ENCODE measurements at regions not wholly inside any gene's neighbourhood (a gene's known extent, or its start where the extent isn't known, plus 50 kb on each side); places are given as distances from the start of the nearest gene placed in this dataset.

DNA sequence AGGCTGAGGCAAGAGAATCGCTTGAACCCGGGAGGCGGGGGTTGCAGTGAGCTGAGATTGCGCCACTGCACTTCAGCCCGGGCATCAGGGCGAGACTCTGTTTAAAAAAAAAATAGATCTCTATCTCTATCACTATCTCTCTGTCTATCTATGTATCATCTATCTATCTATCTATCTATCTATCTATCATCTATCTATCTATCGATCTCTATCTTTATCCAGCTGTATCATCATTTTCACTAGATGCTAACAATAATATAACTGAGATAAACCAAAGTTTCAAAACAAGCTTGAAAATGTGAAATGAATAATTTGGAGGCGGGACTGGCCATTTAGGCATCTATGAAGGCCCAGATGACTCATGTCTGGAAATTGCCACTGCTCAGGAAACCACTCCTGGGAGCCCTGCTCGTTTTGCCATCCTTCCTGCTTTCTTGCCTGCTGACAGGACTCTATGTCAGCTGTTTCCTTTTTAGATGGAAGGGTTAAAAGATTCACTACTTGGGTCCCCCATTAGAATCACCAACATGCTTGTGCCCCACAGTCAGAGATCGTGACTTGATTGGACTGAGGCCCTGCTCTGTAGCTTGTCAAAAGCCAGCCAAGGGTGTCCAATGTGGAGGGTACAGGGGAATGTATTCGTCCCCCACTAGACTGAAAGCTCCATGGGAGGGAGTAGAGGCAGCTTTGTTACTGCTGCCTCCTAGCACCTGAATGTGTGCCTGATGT, 61.7 kb downstream of the UTRN start:
- TF ChIP-seq EP300 (IDR thresholded peaks at IDR 0.05), result no peak
- no peak for TF ChIP-seq CTCF (IDR thresholded peaks at IDR 0.05)
- TF ChIP-seq POLR2A (IDR thresholded peaks at IDR 0.05), result no peak

All from suprapubic skin (tissue), 3 donors.